Spinal cord (tissue), 9 donors: ENCODE measurements at regions not wholly inside any gene's neighbourhood (a gene's known extent, or its start where the extent isn't known, plus 50 kb on each side); places are given as distances from the start of the nearest gene placed in this dataset.
"Not testable (repeated sequence)": the region's sequence is repeated elsewhere in the genome, so short reads cannot be mapped to it uniquely, and the experiment has no call there.

Experiments
- DNase-seq, 6 donors: peaks; one replicate each; pipeline versions ENCODE4 v3.0.0 to v3.0.0-alpha.2; 2013 to 2015; ENCODE audit warnings: low spot score in 6 of 6, low read depth in 4 of 6
- H3K27ac ChIP-seq: one replicate; pipeline ENCODE4 v1.5.1; 2013; ENCODE audit warnings: low read depth, low read length, control low read depth
- H3K27me3 ChIP-seq: one replicate; pipeline ENCODE4 v1.6.1; 2013; ENCODE audit warnings: low read length; ENCODE audit not compliant: control insufficient read depth, insufficient read depth
- H3K36me3 ChIP-seq: one replicate; pipeline ENCODE4 v1.6.1; 2013; ENCODE audit warnings: low read length; ENCODE audit not compliant: control insufficient read depth, insufficient read depth
- H3K4me1 ChIP-seq: one replicate; pipeline ENCODE4 v1.6.1; 2013; ENCODE audit warnings: low read length; ENCODE audit not compliant: control insufficient read depth, insufficient read depth
- H3K4me3 ChIP-seq: one replicate; pipeline ENCODE4 v1.5.1; 2013; ENCODE audit warnings: low read depth, low read length, control low read depth
- H3K9me3 ChIP-seq: one replicate; pipeline ENCODE4 v1.6.1; 2013; ENCODE audit warnings: low read length; ENCODE audit not compliant: control insufficient read depth, insufficient read depth
- WGBS: methylation state at CpG from one replicate; pipeline ENCODE4 v1.1.5; 2013; ENCODE audit warnings: missing lambda C conversion rate; ENCODE audit not compliant: insufficient coverage; 5-methylcytosine and 5-hydroxymethylcytosine counted together
- donor health status: healthy.

DNA sequence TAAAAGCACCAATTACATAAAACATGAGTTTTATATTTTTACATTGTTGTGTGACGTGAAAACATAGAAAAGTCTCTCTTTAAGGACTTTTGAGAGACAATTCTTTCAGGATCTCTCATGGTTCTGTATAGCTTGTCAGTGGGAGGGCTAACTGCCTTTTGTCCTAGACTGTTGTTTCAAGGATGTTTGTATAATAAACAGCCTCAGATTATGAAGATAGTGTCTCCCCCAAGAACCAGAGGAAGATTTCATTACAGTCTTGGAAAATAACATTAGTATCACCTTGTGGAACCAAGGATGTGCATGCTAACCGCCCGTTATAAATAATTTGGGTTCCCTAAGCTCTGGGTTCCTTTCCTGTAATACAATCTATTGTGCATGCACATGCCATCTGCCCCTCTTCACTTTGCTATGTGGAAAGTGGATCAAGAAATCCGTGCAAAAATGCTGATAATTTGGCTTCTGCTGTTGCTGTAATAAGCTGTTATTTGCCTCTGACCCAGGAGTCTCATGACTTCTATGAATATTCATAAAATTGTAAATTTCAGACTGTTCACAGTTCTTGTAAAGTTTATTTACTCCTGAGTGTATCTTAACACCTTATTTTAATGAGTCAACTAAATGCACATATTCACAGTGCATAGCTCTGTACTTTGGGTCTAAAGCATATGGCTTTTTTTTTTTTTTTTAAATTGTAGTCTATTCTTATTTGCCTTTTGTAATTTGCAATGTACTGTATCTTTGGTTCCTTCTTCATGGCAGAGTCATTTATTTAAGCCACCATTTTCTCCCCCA is 265.5 kb downstream of the PTH2R start:
- no peaks in the 10 kb centered on the region for H3K27me3 ChIP-seq
- no peaks in the 10 kb centered on the region for H3K36me3 ChIP-seq
- H3K27ac ChIP-seq: no peak overlapping the region
- DNase-seq: peak in 2 of 6 donors; percentile 5 to 65
- no CpG with 5 or more reads among the region's 4 CpGs for WGBS
- no peaks in the 10 kb centered on the region for H3K9me3 ChIP-seq
- no peak overlapping the region for H3K4me3 ChIP-seq
- H3K4me1 ChIP-seq: no peaks in the 10 kb centered on the region

DNA sequence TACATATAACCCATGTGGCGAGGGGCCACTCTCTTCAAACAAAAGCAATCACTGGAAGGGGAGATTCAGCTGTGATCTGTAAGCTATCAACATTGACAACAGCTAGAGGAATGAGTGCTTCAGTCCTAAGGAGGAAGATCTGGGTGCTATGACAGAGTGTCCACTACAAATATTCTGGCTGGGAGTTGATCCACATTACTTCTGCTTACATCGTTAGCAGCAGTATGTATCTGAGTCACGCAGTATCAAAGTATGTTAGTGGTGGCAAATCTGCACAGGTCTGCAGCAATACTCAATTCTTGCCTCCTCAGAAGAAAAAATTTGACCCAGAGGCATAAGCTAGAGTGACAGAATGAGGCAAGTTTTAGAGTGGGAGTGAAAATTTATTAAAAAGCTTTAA is 267.0 kb downstream of the PTH2R start:
- no CpG with 5 or more reads among the region's 3 CpGs for WGBS
- H3K4me1 ChIP-seq: no peaks in the 10 kb centered on the region
- no peaks in the 10 kb centered on the region for H3K36me3 ChIP-seq
- no peak overlapping the region for H3K4me3 ChIP-seq
- no peaks in the 10 kb centered on the region for H3K27me3 ChIP-seq
- H3K9me3 ChIP-seq: no peaks in the 10 kb centered on the region
- DNase-seq: no peak
- no peak overlapping the region for H3K27ac ChIP-seq

DNA sequence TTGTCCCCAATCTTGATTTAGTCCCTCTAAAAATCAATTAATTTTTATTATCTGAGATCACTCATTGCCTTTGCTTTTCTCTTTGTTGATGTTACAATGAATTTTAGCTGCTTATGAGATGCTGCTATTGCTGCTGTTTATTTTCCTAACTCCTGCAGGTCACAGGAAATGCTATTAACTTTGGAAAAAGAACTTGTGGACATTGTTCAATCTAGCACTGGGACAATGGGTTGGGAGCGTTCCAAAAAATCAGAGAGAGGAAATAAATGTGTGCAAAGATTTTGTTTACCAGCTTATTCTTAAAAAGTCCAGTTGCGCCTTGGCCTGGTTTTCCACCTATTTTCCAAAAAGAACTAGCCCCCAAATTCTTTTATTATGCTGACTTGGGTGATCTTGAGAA is 268.3 kb downstream of the PTH2R start:
- H3K27ac ChIP-seq: no peak overlapping the region
- H3K4me1 ChIP-seq: no peaks in the 10 kb centered on the region
- H3K9me3 ChIP-seq: no peaks in the 10 kb centered on the region
- no peak for DNase-seq
- H3K4me3 ChIP-seq: no peak overlapping the region
- no peaks in the 10 kb centered on the region for H3K27me3 ChIP-seq
- WGBS: no CpG with 5 or more reads among the region's 2 CpGs
- no peaks in the 10 kb centered on the region for H3K36me3 ChIP-seq

DNA sequence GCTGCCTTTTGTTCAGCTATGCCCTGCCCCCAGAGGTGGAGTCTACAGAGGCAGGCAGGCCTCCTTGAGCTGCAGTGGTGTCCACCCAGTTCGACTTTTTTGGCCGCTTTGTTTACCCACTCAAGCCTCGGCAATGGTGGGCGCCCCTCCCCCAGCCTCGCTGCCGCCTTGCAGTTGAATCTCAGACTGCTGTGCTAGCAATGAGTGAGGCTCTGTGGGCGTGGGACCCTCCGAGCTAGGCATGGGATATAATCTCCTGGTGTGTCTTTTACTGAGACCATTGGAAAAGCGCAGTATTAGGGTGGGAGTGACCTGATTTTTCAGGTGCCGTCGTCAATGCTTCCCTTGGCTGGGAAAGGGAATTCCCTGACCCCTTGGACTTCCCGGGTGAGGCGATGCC is 279.3 kb downstream of the PTH2R start:
- not testable (repeated sequence) for H3K27ac ChIP-seq, H3K27me3 ChIP-seq, H3K4me1 ChIP-seq, H3K9me3 ChIP-seq, DNase-seq, H3K4me3 ChIP-seq, H3K36me3 ChIP-seq
- 94% methylated on average over 11 of the region's 13 CpGs for WGBS

DNA sequence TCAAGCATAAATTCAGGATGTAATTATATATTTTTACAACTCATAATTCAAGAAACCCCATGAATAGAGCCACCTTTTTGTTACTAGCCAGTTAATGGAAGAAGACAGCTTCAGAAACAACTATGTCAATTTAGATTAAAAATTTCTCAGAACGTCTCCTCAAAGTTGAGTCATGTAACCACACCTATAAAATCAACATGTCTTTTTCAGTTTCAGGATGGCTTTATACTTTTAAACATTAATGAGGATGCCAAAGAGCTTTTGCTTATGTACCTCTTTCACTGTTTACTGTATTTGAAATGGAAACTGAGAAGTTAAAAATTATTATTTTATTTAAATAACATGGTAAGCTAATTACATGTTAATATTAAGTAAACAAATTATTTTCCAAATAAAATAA is 280.1 kb downstream of the PTH2R start:
- Histone ChIP-seq H3K27me3 (no peaks in the 10 kb centered on the region), H3K36me3 (no peaks in the 10 kb centered on the region), H3K4me3 (no peak overlapping the region), H3K27ac (no peak overlapping the region), H3K4me1 (no peaks in the 10 kb centered on the region), H3K9me3 (no peaks in the 10 kb centered on the region)
- no peak for DNase-seq
- no CpG with 5 or more reads among the region's 1 CpG for WGBS

DNA sequence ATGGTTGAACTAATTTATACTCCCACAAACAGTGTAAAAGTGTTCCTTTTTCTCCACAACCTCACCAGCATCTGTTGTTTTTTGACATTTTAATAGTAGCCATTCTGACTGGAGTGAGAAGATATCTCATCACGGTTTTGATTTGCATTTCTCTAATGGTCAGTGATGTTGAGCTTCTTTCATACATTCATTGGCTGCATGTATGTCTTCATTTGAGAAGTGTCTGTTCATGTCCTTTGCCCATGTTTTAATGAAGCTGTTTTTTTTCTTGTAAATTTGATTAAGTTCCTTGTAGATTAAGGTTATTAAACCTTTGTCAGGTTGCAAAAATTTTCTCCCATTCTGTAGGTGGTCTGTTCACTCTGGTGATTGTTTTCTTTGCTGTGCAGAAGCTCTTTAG is 281.1 kb downstream of the PTH2R start:
- not testable (repeated sequence) for H3K4me3 ChIP-seq

DNA sequence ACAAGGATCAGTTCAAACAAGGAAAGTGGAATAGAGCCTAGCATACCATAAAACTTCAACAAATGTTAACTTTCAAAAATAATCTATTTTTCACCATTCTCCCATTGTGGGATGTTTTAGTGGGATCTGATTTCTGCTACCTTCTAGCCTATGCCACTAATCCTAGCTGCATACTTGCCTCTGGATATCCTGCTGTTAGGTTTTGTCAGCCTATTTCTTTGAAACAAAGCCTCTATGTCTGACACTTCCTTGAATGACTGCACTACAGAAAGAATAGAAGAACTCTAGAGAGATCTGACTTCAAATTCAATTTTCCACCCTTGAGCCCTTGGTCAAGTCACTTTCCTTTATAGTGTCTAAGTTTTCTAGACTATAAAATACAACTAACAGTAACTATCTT is 291.5 kb downstream of the PTH2R start:
- no peak overlapping the region for H3K27ac ChIP-seq
- DNase-seq: no peak
- no peaks in the 10 kb centered on the region for H3K4me1 ChIP-seq
- no peaks in the 10 kb centered on the region for H3K36me3 ChIP-seq
- no peaks in the 10 kb centered on the region for H3K27me3 ChIP-seq
- H3K4me3 ChIP-seq: no peak overlapping the region
- no peaks in the 10 kb centered on the region for H3K9me3 ChIP-seq

More for the DNA sequence above, 281.1 kb downstream of the PTH2R start:
- not testable (repeated sequence) for H3K27ac ChIP-seq, H3K4me1 ChIP-seq, DNase-seq, H3K27me3 ChIP-seq, H3K9me3 ChIP-seq, H3K36me3 ChIP-seq
- WGBS: no CpG with 5 or more reads among the region's 1 CpG

DNA sequence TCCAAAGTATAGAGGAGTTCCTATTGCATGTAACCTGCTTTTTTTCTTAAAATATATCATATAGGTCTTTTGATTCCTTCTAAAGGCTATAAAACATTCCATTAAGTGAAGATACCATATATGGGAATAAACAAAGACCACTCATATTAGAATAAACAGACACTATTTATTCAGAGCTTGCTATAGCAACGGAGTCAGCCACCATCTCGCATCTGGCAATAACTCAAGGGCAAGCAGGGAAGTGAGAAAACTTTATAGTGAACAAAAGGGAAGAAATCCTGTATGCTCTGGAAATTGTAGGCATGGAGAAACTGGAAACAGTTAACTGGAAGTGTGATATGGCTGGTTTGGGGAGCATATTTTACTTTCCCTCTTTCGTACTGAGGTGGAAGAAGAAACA is 301.9 kb downstream of the PTH2R start:
- Histone ChIP-seq H3K4me3 (no peak overlapping the region), H3K9me3 (no peaks in the 10 kb centered on the region), H3K27ac (no peak overlapping the region), H3K4me1 (no peaks in the 10 kb centered on the region), H3K36me3 (no peaks in the 10 kb centered on the region), H3K27me3 (no peaks in the 10 kb centered on the region)
- 56% methylated on average over 3 of the region's 3 CpGs for WGBS
- DNase-seq: no peak

DNA sequence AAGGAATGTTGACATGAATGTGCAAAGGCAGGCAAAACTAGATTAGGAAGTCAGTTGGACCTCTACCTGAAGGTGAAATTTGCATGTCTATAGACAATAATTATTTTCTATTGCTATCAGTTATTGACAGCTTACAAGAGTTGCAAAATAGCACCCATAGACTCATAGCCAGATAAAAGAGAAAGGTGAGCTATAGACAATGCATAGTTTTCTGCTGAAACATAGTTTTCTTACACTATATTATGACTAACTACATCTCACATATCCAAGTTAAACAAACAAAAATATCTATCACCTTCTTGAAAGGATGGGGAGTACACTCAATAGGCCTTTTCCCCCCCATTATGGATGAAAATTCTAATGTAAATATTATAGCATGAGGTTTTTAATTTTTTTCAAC is 305.0 kb downstream of the PTH2R start:
- Histone ChIP-seq H3K4me3 (no peak overlapping the region), H3K27ac (no peak overlapping the region), H3K36me3 (no peaks in the 10 kb centered on the region), H3K27me3 (no peaks in the 10 kb centered on the region), H3K9me3 (no peaks in the 10 kb centered on the region), H3K4me1 (no peaks in the 10 kb centered on the region)
- DNase-seq: no peak

DNA sequence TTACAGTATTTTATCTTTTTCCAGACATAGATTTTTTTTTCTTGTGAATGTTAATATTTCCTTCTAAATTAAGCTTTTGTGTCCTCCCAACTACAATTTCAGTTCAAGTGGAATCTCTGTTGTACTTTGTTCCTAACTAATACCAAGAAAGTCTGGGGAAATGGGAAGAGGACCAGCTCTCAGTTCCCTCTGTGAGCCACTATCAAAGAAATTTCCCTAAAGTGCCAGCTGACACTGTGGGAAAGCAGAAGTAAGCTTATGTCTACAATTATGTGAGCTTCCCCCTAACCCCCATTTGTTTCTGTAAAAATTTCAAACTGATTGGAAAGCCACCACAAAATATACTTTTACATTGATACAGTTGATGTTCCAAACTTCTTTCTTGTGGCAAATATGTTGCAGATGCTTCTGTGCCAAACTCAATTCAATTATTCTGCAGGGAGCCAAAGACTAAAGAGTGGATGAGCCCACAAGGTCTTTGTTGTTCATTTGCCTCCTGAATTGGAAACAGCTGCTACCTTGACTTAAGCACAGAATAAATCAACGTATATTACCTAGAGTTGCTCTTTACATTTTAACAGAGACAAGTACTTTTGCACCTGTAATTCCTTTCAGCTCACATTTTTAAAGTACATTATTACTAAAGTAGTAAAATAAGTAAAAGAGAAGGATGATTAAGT is 306.6 kb downstream of the PTH2R start:
- H3K4me3 ChIP-seq: no peak overlapping the region
- no peaks in the 10 kb centered on the region for H3K36me3 ChIP-seq
- no peaks in the 10 kb centered on the region for H3K9me3 ChIP-seq
- H3K27ac ChIP-seq: peak overlapping the region; percentile 11
- WGBS: no CpG with 5 or more reads among the region's 1 CpG
- H3K27me3 ChIP-seq: no peaks in the 10 kb centered on the region
- H3K4me1 ChIP-seq: no peaks in the 10 kb centered on the region
- DNase-seq: peak in 5 of 6 donors; percentile 9 to 72 (median 17)
